Lower leg skin (tissue), 3 donors: ENCODE measurements at regions not wholly inside any gene's neighbourhood (a gene's known extent, or its start where the extent isn't known, plus 50 kb on each side); places are given as distances from the start of the nearest gene placed in this dataset.

ENCODE experiments used
- CTCF ChIP-seq, 3 donors: fragments of 450-650 bp; IDR thresholded peaks; one replicate each; pipeline ENCODE4 v1.5.1; 2016; ENCODE audit warnings: antibody characterized with exemption in 3 of 3, mild to moderate bottlenecking in 3 of 3, moderate library complexity in 2 of 3
- POLR2A ChIP-seq, 2 donors: fragments of 450-650 bp; IDR thresholded peaks; one replicate each; pipeline ENCODE4 v1.6.1; 2016 to 2017; ENCODE audit warnings: antibody characterized with exemption in 2 of 2, mild to moderate bottlenecking in 1 of 2, moderate library complexity in 1 of 2

DNA sequence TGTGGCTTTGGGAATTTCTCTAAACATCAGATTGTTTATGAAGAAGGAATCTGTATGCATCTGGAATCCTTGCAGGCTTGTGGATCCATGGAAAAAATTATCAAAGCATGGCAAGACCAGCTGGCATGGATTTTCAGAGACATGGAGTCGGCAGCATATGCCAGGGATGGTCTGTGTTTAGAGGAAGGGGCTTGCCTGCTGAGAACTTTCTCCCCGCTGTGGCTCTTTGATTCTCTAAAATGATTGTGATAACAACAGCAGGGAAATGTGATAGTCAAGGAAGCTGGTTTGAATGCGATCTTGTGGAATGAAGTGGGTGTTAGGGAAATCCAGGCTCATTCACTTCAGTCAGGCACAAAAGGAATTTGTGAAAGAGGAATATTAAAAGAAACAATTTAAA is 245.7 kb upstream of the THRB start:
- TF ChIP-seq CTCF (IDR thresholded peaks at IDR 0.05) (no peak), POLR2A (IDR thresholded peaks at IDR 0.05) (no peak)
